H1 (cell line): ENCODE measurements at regions not wholly inside any gene's neighbourhood (a gene's known extent, or its start where the extent isn't known, plus 50 kb on each side); places are given as distances from the start of the nearest gene placed in this dataset.

Source experiments
- CTCF ChIA-PET: fragments of 300-600 bp; sonication (Branson Sonifier 250); formaldehyde crosslinking; loops from one replicate; lab custom pipeline; 2021; ENCODE audit not compliant: partially characterized antibody; lab: Charles Lee
- POLR2A ChIA-PET: fragments of 300-600 bp; sonication (Branson Sonifier 250); formaldehyde crosslinking; loops from one replicate; lab custom pipeline; 2021; ENCODE audit warnings: inconsistent platforms; ENCODE audit not compliant: partially characterized antibody; lab: Charles Lee
- DNase-seq, 2 experiments: peaks; one replicate each; pipeline versions ENCODE4 v3.0.0 to v3.0.0-alpha.2; 2010 to 2022; ENCODE audit warnings: low spot score in 2 of 2, low read depth in 1 of 2, mixed read lengths in 1 of 2
- FAIRE-seq: peaks from 2 replicates; lab custom pipeline; 2011; peaks lifted over from hg19 to GRCh38; lab: Jason Lieb, UNC
- H2AFZ ChIP-seq: 2 replicates; pipeline ENCODE4 v1.8.1; 2012; ENCODE audit warnings: low read length, inconsistent platforms
- H2AK5ac ChIP-seq: 2 replicates; pipeline ENCODE4 v1.6.1; 2013; ENCODE audit warnings: low read depth, low read length
- H2BK120ac ChIP-seq: replicated peaks from 2 replicates; pipeline ENCODE3; 2013; ENCODE audit warnings: low read depth, low read length, inconsistent platforms
- H2BK12ac ChIP-seq: 2 replicates; pipeline ENCODE4 v1.6.1; 2013; ENCODE audit warnings: low read depth, low read length
- H2BK15ac ChIP-seq: 2 replicates; pipeline ENCODE4 v1.6.1; 2013; ENCODE audit warnings: low read length
- H2BK20ac ChIP-seq: 2 replicates; pipeline ENCODE4 v1.6.1; 2013; ENCODE audit warnings: low read length
- H2BK5ac ChIP-seq: 2 replicates; pipeline ENCODE4 v1.6.1; 2013; ENCODE audit warnings: low read depth, low read length
- H3K14ac ChIP-seq: 2 replicates; pipeline ENCODE4 v1.6.1; 2013; ENCODE audit warnings: inconsistent platforms; ENCODE audit not compliant: insufficient read length
- H3K18ac ChIP-seq: 2 replicates; pipeline ENCODE4 v1.6.1; 2013; ENCODE audit warnings: low read length; ENCODE audit errors: extremely low read depth
- H3K23ac ChIP-seq: 2 replicates; pipeline ENCODE4 v1.6.1; 2013; ENCODE audit warnings: inconsistent platforms; ENCODE audit not compliant: insufficient read length
- H3K23me2 ChIP-seq: 2 replicates; pipeline ENCODE4 v1.6.1; 2013; ENCODE audit warnings: low read depth, low read length
- H3K27ac ChIP-seq: 2 replicates; pipeline ENCODE4 v1.6.1; 2011; ENCODE audit warnings: low read depth, low read length, inconsistent platforms
- H3K27me3 ChIP-seq, 4 experiments: replicated peaks in 1 of 4; 1 replicate in 1 of 4; 2 replicates in 3 of 4; pipeline versions ENCODE4 v1.6.1 to v1.8.1; 2011 to 2013; ENCODE audit warnings: low read length in 3 of 4, mild to moderate bottlenecking in 3 of 4, inconsistent platforms in 2 of 4, mixed read lengths in 2 of 4, moderate library complexity in 1 of 4; ENCODE audit not compliant: control insufficient read depth in 3 of 4, insufficient read depth in 3 of 4; ENCODE audit errors: extremely low read depth in 1 of 4
- H3K36me3 ChIP-seq, 4 experiments: 2 replicates each; pipeline versions ENCODE4 v1.6.1 to v1.8.1; 2011 to 2013; ENCODE audit warnings: mild to moderate bottlenecking in 4 of 4, low read length in 3 of 4, moderate library complexity in 2 of 4, control low read depth in 1 of 4, inconsistent platforms in 1 of 4; ENCODE audit not compliant: insufficient read depth in 4 of 4, control insufficient read depth in 2 of 4
- H3K4ac ChIP-seq: replicated peaks from 2 replicates; pipeline ENCODE3; 2013; ENCODE audit warnings: low read length, low read depth, mixed read lengths, inconsistent platforms; ENCODE audit not compliant: insufficient read length
- H3K4me1 ChIP-seq, 4 experiments: replicated peaks in 1 of 4; 1 replicate in 1 of 4; 2 replicates in 3 of 4; pipeline versions ENCODE4 v1.6.1 to v1.8.1; 2011 to 2013; ENCODE audit warnings: low read length in 3 of 4, inconsistent platforms in 2 of 4, mixed read lengths in 1 of 4; ENCODE audit not compliant: insufficient read depth in 4 of 4, control insufficient read depth in 3 of 4
- H3K4me2 ChIP-seq, 2 experiments: 2 replicates each; pipeline versions ENCODE4 v1.6.1 to v1.8.1; 2011 to 2013; ENCODE audit warnings: low read depth in 2 of 2, low read length in 2 of 2, control low read depth in 1 of 2, inconsistent platforms in 1 of 2, mild to moderate bottlenecking in 1 of 2; ENCODE audit not compliant: insufficient read depth in 1 of 2
- H3K4me3 ChIP-seq, 4 experiments: fragments of 200-600, 300-600 bp in 1 of 4; sonication (generic), shearing (Covaris generic), sonication (Bioruptor Twin) in 1 of 4; 2 replicates each; pipeline versions ENCODE4 v1.5.1 to v1.8.1; 2011 to 2016; ENCODE audit warnings: low read length in 4 of 4, low read depth in 3 of 4, control low read depth in 2 of 4, inconsistent platforms in 2 of 4, mild to moderate bottlenecking in 2 of 4, mixed read lengths in 1 of 4, moderate library complexity in 1 of 4; ENCODE audit not compliant: insufficient read depth in 2 of 4; ENCODE audit errors: extremely low read depth in 1 of 4
- H3K56ac ChIP-seq: replicated peaks from 2 replicates; pipeline ENCODE3; 2013; ENCODE audit warnings: low read depth, mild to moderate bottlenecking, mixed read lengths, low read length, inconsistent platforms; ENCODE audit not compliant: insufficient read length
- H3K79me1 ChIP-seq: 2 replicates; pipeline ENCODE4 v1.6.1; 2013; ENCODE audit warnings: low read depth, low read length, control low read depth
- H3K79me2 ChIP-seq, 2 experiments: 2 replicates each; pipeline versions ENCODE4 v1.6.1 to v1.8.1; 2012 to 2013; ENCODE audit warnings: low read length in 2 of 2, mild to moderate bottlenecking in 2 of 2, inconsistent platforms in 1 of 2; ENCODE audit not compliant: insufficient read depth in 2 of 2, control insufficient read depth in 1 of 2
- H3K9ac ChIP-seq, 4 experiments: replicated peaks in 1 of 4; 1 replicate in 1 of 4; 2 replicates in 3 of 4; pipeline versions ENCODE4 v1.6.1 to v1.8.1; 2011 to 2013; ENCODE audit warnings: low read depth in 3 of 4, low read length in 3 of 4, control low read depth in 2 of 4, mild to moderate bottlenecking in 2 of 4, moderate library complexity in 2 of 4, inconsistent platforms in 1 of 4; ENCODE audit errors: extremely low read depth in 1 of 4
- H3K9me3 ChIP-seq, 2 experiments: 2 replicates each; pipeline versions ENCODE4 v1.6.1 to v1.8.1; 2012 to 2013; ENCODE audit warnings: mild to moderate bottlenecking in 2 of 2, moderate library complexity in 2 of 2, control low read depth in 1 of 2, inconsistent platforms in 1 of 2, low read depth in 1 of 2, low read length in 1 of 2, mixed read lengths in 1 of 2; ENCODE audit not compliant: insufficient read depth in 2 of 2
- H4K20me1 ChIP-seq, 2 experiments: replicated peaks in 1 of 2; 2 replicates each; pipeline versions ENCODE3 to v1.8.1; 2011 to 2013; ENCODE audit warnings: inconsistent platforms in 2 of 2, low read length in 2 of 2, mild to moderate bottlenecking in 1 of 2; ENCODE audit not compliant: insufficient read depth in 2 of 2, control insufficient read depth in 1 of 2
- H4K5ac ChIP-seq: 2 replicates; pipeline ENCODE4 v1.6.1; 2013; ENCODE audit warnings: low read length, low read depth, mixed read lengths, inconsistent platforms; ENCODE audit not compliant: insufficient read length
- H4K8ac ChIP-seq: 2 replicates; pipeline ENCODE4 v1.8.0; 2013; ENCODE audit warnings: mild to moderate bottlenecking, moderate library complexity, low read length, inconsistent platforms; ENCODE audit not compliant: insufficient read depth; ENCODE audit errors: extremely low read depth
- H4K91ac ChIP-seq: replicated peaks from 2 replicates; pipeline ENCODE3; 2013; ENCODE audit warnings: low read length, mixed read lengths, inconsistent platforms; ENCODE audit not compliant: insufficient read length
- SP2 ChIP-seq: IDR thresholded peaks from 2 replicates; pipeline ENCODE4 v1.6.1; 2012; ENCODE audit warnings: mild to moderate bottlenecking, low read length, inconsistent platforms
- SRF ChIP-seq: IDR thresholded peaks from 2 replicates; pipeline ENCODE4 v1.6.1; 2011; ENCODE audit warnings: mild to moderate bottlenecking, low read depth, low read length, moderate library complexity
- WGBS, 2 experiments: shearing (Covaris generic) in 1 of 2; methylation state at CpG; one replicate each; pipeline versions ENCODE4 v1.1.6 to v1.1.7; 2013 to 2015; ENCODE audit warnings: low lambda C conversion rate in 2 of 2, mixed read lengths in 2 of 2, inconsistent platforms in 1 of 2, low coverage in 1 of 2, missing lambda C conversion rate in 1 of 2; ENCODE audit not compliant: insufficient replicate concordance in 2 of 2, insufficient coverage in 1 of 2, insufficient read length in 1 of 2; ENCODE audit errors: extremely low coverage in 1 of 2, missing lambda C conversion rate in 1 of 2; 5-methylcytosine and 5-hydroxymethylcytosine counted together

GRCh38 chrX:13168269-13168668 lies 123.8 kb upstream of the FAM9C start:
- no peak overlapping the region for H4K5ac ChIP-seq
- H2BK15ac ChIP-seq, result no peak overlapping the region
- WGBS, 2 experiments, result 92% methylated on average over 5 of the region's 5 CpGs; no CpG with 5 or more reads in 1 of the 2 experiments
- H3K4me1 ChIP-seq, result peaks cover 0 to 12% (median 2%) of the 10 kb centered on the region in 4 experiments; a peak in 3 of 7 replicates
- FAIRE-seq, result no peak
- no peak overlapping the region for H3K23ac ChIP-seq
- no peak overlapping the region for H2AK5ac ChIP-seq
- H3K4me2 ChIP-seq, result no peak overlapping the region
- no peak overlapping the region for H3K56ac ChIP-seq
- DNase-seq, result no peak
- H3K27me3 ChIP-seq, result no peaks in the 10 kb centered on the region; a peak in 1 of 7 replicates
- no peak overlapping the region for H2BK12ac ChIP-seq
- no peak overlapping the region for H3K18ac ChIP-seq
- H3K79me2 ChIP-seq, result no peaks in the 10 kb centered on the region
- no peaks in the 10 kb centered on the region for H3K79me1 ChIP-seq
- no peak overlapping the region for H4K8ac ChIP-seq
- no peak overlapping the region for H2BK5ac ChIP-seq
- CTCF ChIA-PET, result no interaction called here
- no peak overlapping the region for H3K27ac ChIP-seq
- H3K23me2 ChIP-seq, result no peaks in the 10 kb centered on the region
- no peak overlapping the region for H2BK120ac ChIP-seq
- H3K36me3 ChIP-seq, result no peaks in the 10 kb centered on the region
- no peaks in the 10 kb centered on the region for H4K20me1 ChIP-seq
- POLR2A ChIA-PET, result no interaction called here
- H4K91ac ChIP-seq, result no peak overlapping the region
- H3K9ac ChIP-seq, result no peak overlapping the region
- no peak overlapping the region for H2AFZ ChIP-seq
- no peak overlapping the region for H3K4me3 ChIP-seq
- H2BK20ac ChIP-seq, result no peak overlapping the region
- no peak overlapping the region for H3K4ac ChIP-seq
- H3K9me3 ChIP-seq, result no peaks in the 10 kb centered on the region
- TF ChIP-seq SP2 (no peak), SRF (no peak)
- H3K14ac ChIP-seq, result no peak overlapping the region
